MG63 (cell line): ENCODE measurements at regions not wholly inside any gene's neighbourhood (a gene's known extent, or its start where the extent isn't known, plus 50 kb on each side); places are given as distances from the start of the nearest gene placed in this dataset.

ENCODE experiments used
- DNase-seq: peaks from one replicate; pipeline ENCODE4 v3.0.0-alpha.2; 2020
- H3K27me3 ChIP-seq: fragments of 250-450 bp; sonication (Bioruptor Pico); 2 replicates; pipeline ENCODE4 v1.5.1; 2020; ENCODE audit warnings: mild to moderate bottlenecking, moderate library complexity
- H3K36me3 ChIP-seq: fragments of 250-450 bp; sonication (Bioruptor Pico); 2 replicates; pipeline ENCODE4 v1.5.1; 2020; ENCODE audit warnings: mild to moderate bottlenecking, moderate library complexity
- H3K4me3 ChIP-seq: fragments of 250-450 bp; sonication (Bioruptor Pico); 2 replicates; pipeline ENCODE4 v1.5.1; 2020; ENCODE audit warnings: mild to moderate bottlenecking, moderate library complexity
- H3K9me3 ChIP-seq: fragments of 250-450 bp; sonication (Bioruptor Pico); 2 replicates; pipeline ENCODE4 v1.5.1; 2020; ENCODE audit warnings: mild to moderate bottlenecking, moderate library complexity

DNA sequence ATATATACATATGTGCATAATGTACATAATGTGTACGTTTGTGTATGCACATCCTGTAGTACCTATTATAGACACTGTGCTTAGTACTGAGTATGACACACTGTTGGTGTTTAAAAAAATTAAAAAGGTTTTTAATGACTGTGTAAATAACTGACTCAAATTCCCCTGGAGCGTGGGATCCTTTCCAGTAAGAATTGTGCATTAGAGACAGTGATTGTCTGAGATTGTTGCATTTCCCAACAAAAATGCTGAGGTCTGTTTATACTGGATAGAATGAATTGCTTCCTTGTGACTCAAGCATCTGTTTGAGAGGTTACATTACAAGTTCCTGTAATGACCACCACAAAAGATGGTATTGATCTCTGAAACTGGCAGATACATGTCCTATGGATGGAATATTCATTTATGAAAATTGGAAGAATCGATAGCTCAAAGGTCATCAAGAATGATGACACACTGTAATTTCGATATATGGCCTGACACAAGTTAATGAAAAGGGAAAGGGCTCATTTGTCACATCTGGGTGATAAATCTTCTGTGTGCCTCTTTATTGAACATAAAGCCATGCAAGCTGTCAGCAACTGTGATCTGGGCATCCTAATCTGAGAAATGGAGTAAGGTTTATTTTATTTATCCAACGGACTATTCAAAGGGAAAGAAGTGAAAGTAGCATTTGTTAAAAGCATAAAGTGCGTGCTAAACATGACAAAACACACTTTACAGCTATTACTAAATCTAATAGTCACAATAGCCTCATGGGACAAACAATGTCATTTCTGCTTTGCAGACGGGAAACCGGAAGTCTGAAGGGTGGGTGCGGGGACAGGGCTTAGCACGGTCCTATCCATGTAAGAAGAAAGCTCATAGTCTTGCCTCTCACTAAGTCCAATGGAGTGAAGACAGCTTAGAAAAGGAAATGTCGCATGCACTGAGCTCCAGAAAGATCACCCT, 228.8 kb downstream of the CDH11 start:
- DNase-seq = peak; percentile 13
- no peaks in the 10 kb centered on the region for H3K9me3 ChIP-seq
- H3K36me3 ChIP-seq = no peaks in the 10 kb centered on the region
- no peak overlapping the region for H3K4me3 ChIP-seq
- no peaks in the 10 kb centered on the region for H3K27me3 ChIP-seq

DNA sequence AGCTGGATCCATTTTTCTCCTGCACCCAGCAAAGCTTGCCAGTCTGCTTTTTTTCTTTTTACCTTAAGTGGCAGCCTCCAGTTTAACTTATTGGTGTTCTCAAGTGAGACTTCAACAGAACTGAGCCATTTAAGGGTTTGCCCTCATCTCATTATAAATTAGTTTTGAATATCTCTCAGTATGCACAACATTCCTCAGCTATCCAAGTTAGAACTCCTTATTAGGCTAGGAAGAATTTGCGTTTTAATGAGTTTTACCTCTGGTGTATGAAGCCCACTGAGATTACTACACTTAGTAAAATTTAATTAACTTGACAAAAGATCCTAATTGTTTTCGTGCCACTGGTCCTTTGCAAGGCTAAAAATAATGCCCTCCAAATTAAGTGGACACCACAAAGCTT, 232.4 kb downstream of the CDH11 start:
- DNase-seq = no peak
- Histone ChIP-seq H3K4me3 (no peak overlapping the region), H3K27me3 (no peaks in the 10 kb centered on the region), H3K36me3 (no peaks in the 10 kb centered on the region), H3K9me3 (no peaks in the 10 kb centered on the region)

DNA sequence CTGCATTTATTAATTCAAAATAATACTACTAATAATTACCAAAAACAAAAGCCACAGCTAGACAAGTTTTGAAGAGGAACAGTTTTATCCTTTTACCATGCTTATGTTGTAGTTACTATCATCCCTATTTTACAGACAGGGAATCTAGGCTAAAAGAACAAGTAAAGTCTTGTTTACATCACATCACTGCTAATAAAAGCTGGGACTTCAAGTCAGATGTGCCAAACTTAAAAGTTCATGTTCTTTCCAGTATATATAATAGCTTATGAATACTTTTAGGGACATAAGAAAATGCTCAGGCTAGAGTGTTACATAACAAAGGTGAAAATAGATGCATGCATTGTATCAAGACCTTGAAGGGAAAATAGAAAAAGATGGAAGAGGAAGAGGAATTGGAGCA, 234.2 kb downstream of the CDH11 start:
- Histone ChIP-seq H3K27me3 (no peaks in the 10 kb centered on the region), H3K9me3 (no peaks in the 10 kb centered on the region), H3K36me3 (no peaks in the 10 kb centered on the region), H3K4me3 (no peak overlapping the region)
- no peak for DNase-seq

DNA sequence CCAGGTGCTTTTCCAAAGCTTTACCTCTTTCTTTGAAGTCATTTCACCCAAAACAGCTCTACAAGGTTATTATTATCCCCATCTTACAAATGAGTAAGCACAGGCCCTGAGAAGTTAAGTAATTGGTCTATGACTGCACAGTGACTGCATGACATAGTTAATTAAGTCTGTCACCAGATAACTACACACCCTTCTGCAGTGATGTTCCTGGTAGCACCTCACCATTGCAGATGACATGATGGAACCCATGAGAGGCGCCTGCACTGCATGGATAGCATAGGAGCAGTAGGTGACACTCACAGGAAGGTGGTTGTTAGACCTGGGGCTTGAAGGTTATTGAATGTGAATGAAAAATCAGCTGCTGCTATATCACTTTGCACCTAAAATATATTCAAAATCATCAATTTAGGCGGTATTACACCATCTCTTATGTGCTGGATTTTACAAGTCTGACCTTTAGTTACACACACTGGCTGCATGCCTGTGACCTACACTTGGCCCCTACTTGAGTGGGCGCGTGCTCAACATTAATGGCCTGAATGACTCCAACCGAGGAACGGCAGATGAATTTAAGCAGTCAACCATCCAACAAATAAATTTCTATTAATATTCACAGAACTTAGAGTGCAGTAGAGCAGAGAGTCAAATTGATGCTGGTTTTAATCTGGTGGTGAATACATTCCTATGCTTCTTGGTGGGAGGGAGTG, 239.6 kb downstream of the CDH11 start:
- Histone ChIP-seq H3K4me3 (no peak overlapping the region), H3K36me3 (no peaks in the 10 kb centered on the region), H3K9me3 (no peaks in the 10 kb centered on the region), H3K27me3 (no peaks in the 10 kb centered on the region)
- no peak for DNase-seq

DNA sequence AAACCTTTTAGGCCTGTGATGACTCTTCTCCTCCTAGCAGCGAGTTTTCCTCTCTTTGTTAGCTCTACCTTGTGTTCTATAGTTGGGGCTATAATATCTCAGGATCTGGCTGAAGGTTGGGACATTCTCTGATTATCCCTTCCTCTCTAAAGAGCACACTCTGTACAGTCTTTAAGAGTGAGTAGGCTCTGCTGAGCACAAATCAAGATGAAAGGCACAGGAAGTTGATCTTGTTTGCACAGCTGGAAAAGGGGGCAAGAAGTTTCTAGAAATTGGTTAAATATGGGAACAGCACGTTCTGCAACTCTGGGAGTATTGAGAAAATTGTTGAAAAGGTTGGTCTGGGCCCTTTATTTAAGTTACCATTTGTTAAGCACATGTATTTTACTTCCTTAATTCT, 240.9 kb downstream of the CDH11 start:
- H3K4me3 ChIP-seq = no peak overlapping the region
- no peaks in the 10 kb centered on the region for H3K9me3 ChIP-seq
- H3K36me3 ChIP-seq = no peaks in the 10 kb centered on the region
- DNase-seq = no peak
- H3K27me3 ChIP-seq = no peaks in the 10 kb centered on the region

DNA sequence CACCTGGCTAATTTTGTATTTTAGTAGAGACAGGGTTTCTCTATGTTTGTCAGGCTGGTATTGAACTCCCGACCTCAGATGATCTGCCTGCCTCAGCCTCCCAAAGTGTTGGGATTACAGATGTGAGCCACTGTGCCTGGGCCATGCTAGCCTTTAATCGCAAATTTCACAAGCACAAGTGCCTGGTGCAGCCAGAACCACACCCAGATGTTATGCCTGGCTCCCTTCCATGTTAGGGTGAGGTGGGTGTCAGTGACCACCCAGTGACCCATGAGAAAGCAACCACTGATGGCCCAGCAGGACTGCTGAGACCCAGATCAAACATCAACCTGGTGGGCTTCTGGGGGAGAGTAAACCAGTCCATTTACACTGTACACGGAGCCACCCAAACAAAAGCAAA, 241.9 kb downstream of the CDH11 start:
- no peak for DNase-seq
- H3K9me3 ChIP-seq = no peaks in the 10 kb centered on the region
- no peak overlapping the region for H3K4me3 ChIP-seq
- no peaks in the 10 kb centered on the region for H3K36me3 ChIP-seq
- H3K27me3 ChIP-seq = no peaks in the 10 kb centered on the region

DNA sequence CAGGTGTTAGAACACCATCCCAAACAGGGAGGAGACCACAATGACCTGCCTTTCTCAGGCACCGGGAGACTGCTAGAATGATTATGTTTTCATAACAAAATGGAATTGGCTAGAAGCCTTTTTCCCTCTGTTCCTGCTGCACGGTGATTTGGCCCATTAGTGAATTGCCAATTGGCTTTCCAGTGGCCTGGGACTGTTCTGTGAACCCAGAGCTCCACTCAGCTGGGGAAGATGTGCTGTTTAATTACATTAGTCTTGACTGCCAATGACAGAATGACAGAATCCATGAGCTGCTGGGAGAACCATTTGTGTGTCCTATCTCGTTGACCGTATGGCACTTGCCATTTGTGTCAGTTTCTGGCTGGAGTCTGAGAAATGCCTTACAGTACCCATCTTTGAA, 242.9 kb downstream of the CDH11 start:
- no peaks in the 10 kb centered on the region for H3K27me3 ChIP-seq
- H3K4me3 ChIP-seq = no peak overlapping the region
- no peaks in the 10 kb centered on the region for H3K9me3 ChIP-seq
- no peak for DNase-seq
- H3K36me3 ChIP-seq = no peaks in the 10 kb centered on the region

DNA sequence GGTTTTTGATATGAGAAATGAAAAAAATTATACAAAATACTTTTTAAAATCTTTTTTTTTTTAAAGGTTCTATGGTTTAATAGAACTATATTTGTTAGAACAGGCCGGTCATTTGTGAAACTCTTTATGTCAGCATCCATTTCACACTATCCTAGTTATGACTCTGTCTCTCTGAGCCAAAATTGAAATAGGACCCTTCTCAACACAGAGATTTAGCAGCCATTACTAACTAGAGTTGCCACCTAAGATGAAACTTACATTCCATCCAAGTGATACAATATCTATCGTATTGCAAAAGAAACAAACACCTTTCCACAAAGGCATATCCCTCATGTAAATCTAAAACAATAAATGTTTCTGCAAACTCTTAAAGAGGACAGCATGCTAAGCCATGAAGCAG, 249.8 kb downstream of the CDH11 start:
- Histone ChIP-seq H3K27me3 (no peaks in the 10 kb centered on the region), H3K9me3 (no peaks in the 10 kb centered on the region), H3K4me3 (no peak overlapping the region), H3K36me3 (no peaks in the 10 kb centered on the region)
- no peak for DNase-seq

DNA sequence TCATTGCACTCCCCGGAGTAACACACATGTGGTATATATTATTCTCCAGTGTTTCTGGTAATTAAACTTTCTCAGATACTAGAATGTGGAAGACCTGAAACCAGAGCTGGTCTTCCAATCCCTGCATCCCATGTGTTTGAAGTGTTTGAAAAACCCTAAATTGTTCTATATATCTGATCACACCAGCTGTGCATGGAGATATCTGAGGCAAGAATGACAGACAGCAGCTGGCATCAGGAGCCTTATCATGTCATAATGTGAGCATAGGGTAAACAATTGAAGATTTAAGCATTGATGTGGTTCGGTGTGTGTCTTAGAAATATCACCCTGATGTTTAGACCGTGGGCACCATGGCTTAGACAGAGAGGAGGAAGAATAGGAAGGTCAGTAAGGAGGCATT, 251.0 kb downstream of the CDH11 start:
- no peak for DNase-seq
- Histone ChIP-seq H3K9me3 (no peaks in the 10 kb centered on the region), H3K4me3 (no peak overlapping the region), H3K27me3 (no peaks in the 10 kb centered on the region), H3K36me3 (no peaks in the 10 kb centered on the region)

DNA sequence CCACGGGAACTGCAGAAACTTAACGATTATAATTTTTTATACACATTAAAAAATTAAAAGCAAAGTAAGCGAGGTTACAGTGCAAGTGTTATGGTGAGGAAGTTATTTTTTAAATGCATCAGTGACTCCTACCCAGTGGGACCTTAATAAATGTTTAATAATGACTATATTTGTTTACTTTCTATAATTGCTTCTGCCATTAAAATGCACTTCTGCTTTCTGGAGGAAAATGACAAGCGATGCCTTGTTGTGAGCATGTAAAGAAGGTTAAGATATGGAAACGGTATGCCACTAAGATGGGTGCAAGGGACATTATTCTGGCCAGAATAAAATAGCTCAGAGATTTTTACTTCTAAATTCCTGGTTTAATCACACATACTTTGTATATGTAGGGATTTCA, 252.1 kb downstream of the CDH11 start:
- Histone ChIP-seq H3K4me3 (no peak overlapping the region), H3K36me3 (no peaks in the 10 kb centered on the region), H3K27me3 (no peaks in the 10 kb centered on the region), H3K9me3 (no peaks in the 10 kb centered on the region)
- no peak for DNase-seq

DNA sequence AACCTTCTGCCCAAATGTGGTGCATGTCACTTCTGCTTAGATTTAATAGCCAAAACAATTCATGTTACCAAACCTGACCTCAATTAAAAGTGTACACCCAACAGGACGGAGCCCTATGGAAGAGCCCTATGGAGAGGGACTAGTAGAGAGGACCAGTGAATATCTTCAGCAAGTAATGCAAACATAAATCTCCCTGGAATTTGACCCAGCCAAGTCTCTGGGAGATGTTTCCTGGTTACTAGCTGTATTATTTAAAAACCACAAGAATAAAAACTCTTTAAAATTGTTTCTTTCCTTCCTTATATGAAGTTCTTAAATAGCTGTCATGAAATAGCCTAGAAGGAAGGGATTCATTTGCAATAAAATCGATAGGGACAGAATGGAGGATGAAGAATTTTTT, 255.8 kb downstream of the CDH11 start:
- H3K9me3 ChIP-seq = no peaks in the 10 kb centered on the region
- no peak for DNase-seq
- no peaks in the 10 kb centered on the region for H3K27me3 ChIP-seq

DNA sequence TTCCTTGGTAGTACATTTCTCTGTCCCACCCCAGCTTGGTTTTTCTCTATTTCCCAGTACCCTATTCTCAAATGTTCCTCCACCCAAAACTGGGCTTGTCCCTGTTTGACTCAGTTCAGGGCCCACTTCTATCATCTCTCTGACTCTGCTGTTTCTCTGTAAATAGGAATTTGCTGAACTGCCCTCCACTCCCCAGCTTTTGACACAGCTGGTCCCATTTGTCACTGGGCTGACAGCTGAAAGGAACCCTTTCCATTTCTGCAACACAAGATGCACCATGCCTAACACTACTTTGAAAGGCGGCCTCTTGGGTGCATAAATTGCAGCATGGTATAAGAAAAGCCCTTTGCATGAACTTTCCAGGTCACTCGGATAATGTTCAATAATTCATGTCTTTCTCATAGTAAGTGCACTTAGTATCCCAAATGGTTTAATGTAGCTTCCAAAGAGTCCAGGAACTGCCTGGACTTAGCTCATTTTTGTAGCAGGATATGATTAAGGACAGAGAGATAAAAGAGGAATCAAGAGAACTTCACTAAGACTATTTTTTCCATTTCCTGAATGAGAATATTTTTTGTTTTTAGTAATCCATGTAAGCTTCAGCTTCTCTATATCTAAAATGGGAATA, 256.7 kb downstream of the CDH11 start:
- DNase-seq = no peak
- Histone ChIP-seq H3K36me3 (no peaks in the 10 kb centered on the region), H3K27me3 (no peaks in the 10 kb centered on the region), H3K4me3 (no peak overlapping the region), H3K9me3 (no peaks in the 10 kb centered on the region)

More for the DNA sequence above, 255.8 kb downstream of the CDH11 start:
- H3K36me3 ChIP-seq = no peaks in the 10 kb centered on the region
- no peak overlapping the region for H3K4me3 ChIP-seq

DNA sequence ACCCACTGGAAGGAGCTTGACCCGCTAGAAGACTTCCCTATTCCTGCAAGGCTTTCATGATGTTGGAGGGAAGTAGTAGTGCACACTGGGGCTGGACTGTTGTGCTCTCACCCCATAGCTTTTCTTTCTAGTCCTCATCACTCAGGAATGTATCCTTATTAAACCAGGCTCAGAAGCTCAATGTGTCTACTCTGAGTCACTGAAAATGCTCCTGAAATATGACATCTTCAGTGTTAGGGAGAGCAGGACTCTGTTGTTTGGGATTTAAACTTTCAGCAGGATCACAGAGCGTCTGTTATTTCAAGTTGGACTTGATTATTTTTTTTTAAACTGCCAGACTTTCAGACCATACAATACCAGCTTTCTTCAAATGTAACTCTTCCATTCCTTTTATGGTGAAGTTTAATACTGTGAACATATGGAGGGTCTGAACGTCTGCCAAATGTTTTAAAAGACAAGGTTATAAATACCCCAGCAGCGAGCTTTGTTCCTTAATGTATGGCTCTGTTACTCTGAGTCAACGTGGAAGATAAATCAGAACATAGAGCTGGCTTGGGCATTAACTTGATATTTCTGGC, 257.5 kb downstream of the CDH11 start:
- Histone ChIP-seq H3K36me3 (no peaks in the 10 kb centered on the region), H3K9me3 (no peaks in the 10 kb centered on the region), H3K27me3 (no peaks in the 10 kb centered on the region), H3K4me3 (no peak overlapping the region)
- peak; percentile 51 for DNase-seq

DNA sequence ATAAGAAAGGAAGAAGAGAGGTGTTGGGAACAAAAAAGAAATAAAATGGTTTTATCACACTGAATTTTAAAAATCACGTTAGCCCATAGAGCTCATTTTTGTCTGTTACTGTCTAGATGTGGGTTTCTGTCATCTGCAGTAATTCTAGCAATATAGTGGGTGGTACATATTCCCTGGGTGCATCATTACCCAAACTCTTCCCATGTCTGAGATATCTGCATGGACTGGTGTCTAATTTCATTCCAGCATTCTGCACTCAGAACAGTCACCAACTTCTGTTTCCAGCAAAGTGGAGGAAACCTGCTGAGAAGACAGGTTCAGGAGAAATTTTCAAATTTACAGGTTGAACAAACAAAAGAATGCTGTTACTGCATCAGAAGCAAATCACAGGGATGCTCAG, 263.8 kb downstream of the CDH11 start:
- Histone ChIP-seq H3K4me3 (no peak overlapping the region), H3K9me3 (no peaks in the 10 kb centered on the region), H3K27me3 (no peaks in the 10 kb centered on the region), H3K36me3 (no peaks in the 10 kb centered on the region)
- DNase-seq = no peak

DNA sequence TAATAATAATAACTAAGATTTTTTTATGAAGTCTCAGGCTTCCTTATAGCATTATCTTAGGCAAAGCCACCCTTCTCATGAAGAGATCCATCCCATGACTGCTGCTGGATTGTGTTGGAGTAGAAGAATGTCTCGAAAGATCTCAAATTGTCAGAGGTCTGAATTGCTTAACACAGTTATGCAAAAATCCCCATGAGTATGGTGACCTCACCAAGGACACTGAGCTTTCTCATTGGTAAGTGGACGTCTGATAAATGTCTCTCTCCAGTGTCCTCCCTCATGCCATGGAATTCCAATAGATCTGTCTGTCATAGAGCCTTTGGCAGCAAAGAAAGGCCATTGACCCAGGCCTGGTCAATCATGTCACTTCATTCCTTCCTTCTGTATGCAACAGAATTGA, 264.5 kb downstream of the CDH11 start:
- no peak for DNase-seq
- Histone ChIP-seq H3K27me3 (no peaks in the 10 kb centered on the region), H3K36me3 (no peaks in the 10 kb centered on the region), H3K9me3 (no peaks in the 10 kb centered on the region), H3K4me3 (no peak overlapping the region)

DNA sequence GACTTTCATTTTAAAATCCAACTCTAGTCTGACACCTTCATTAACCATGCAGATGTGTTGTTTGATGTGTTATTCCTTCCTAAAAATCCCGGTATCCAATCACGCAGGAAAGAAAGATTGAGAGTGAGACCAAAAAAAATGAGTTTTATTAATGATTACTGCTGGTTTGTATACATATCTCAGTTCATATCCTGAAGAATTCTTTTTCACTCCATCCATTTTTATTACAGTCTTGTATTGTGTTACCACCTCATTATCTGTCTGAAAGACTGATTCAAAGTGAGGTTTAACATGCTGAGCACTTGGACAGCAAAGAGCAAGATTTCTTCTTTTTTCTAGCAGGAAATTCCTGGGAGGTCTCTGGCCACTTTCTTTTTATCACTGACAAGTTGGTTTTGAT, 268.3 kb downstream of the CDH11 start:
- Histone ChIP-seq H3K36me3 (no peaks in the 10 kb centered on the region), H3K27me3 (no peaks in the 10 kb centered on the region), H3K9me3 (no peaks in the 10 kb centered on the region), H3K4me3 (no peak overlapping the region)
- DNase-seq = no peak

DNA sequence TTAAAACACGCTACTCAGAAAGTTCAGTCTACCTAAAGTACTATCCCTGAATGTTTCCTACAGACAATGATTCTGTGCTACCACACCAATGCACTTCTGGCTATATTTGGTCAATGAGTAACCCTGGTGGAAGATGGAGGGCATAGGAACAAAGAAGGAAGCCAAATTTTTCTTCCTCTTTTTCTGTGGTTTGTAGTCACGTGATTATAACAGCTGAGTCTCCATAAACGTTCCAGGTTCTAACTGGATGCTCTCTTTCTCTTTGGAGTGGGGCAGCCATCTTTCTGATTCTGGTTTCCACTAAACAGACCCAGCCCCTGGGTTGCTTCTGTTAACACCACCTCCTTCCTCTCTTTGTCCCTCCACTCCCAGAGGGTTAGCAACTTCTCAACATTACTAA, 274.9 kb downstream of the CDH11 start:
- Histone ChIP-seq H3K9me3 (no peaks in the 10 kb centered on the region), H3K4me3 (no peak overlapping the region), H3K27me3 (no peaks in the 10 kb centered on the region), H3K36me3 (no peaks in the 10 kb centered on the region)
- no peak for DNase-seq
